HUES48 (cell line): ENCODE measurements at regions not wholly inside any gene's neighbourhood (a gene's known extent, or its start where the extent isn't known, plus 50 kb on each side); places are given as distances from the start of the nearest gene placed in this dataset.

Experiments used
- H3K27ac ChIP-seq: one replicate; pipeline ENCODE4 v1.7.0; 2013; ENCODE audit warnings: low read depth, low read length, inconsistent platforms
- H3K27me3 ChIP-seq: 2 replicates; pipeline ENCODE4 v1.6.1; 2013; ENCODE audit warnings: mild to moderate bottlenecking, low read length; ENCODE audit not compliant: control insufficient read depth, insufficient read depth
- H3K36me3 ChIP-seq: 2 replicates; pipeline ENCODE4 v1.6.1; 2013; ENCODE audit warnings: low read length; ENCODE audit not compliant: control insufficient read depth, insufficient read depth
- H3K4me1 ChIP-seq: 2 replicates; pipeline ENCODE4 v1.6.1; 2013; ENCODE audit warnings: mild to moderate bottlenecking, low read length; ENCODE audit not compliant: control insufficient read depth, insufficient read depth
- H3K4me3 ChIP-seq: 2 replicates; pipeline ENCODE4 v1.5.1; 2013; ENCODE audit warnings: mild to moderate bottlenecking, low read depth, low read length
- H3K9ac ChIP-seq: 2 replicates; pipeline ENCODE4 v1.6.1; 2013; ENCODE audit warnings: mild to moderate bottlenecking, low read depth, low read length, moderate library complexity
- H3K9me3 ChIP-seq: 2 replicates; pipeline ENCODE4 v1.6.1; 2013; ENCODE audit warnings: low read length; ENCODE audit not compliant: control insufficient read depth, insufficient read depth

DNA sequence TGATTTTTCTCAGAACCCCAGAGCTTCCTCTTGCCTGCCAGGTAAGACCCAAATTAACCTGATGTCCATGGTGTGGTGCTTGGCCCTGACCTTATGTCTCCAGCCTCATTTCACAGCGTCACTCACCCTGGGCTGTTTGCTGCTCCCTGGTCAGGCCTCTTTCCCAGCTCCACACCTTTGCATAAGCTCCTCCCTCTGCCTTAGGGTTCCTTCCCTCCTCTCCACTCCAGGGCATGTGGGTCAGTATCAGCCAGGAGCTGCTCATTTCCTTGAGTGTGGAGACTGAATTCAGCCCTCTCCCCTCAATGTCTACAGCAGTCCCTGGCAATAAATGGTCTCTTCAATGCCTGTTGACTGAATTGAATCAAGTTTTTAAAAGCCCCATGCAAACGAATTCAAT lies 75.6 kb upstream of the ANKRD34C start:
- no peaks in the 10 kb centered on the region for H3K36me3 ChIP-seq
- H3K27me3 ChIP-seq = peaks cover 5% of the 10 kb centered on the region; the same call in 1 of the 2 replicates
- H3K4me3 ChIP-seq = no peak overlapping the region
- no peaks in the 10 kb centered on the region for H3K9me3 ChIP-seq
- no peak overlapping the region for H3K9ac ChIP-seq
- H3K4me1 ChIP-seq = peaks cover 8% of the 10 kb centered on the region
- no peak overlapping the region for H3K27ac ChIP-seq

DNA sequence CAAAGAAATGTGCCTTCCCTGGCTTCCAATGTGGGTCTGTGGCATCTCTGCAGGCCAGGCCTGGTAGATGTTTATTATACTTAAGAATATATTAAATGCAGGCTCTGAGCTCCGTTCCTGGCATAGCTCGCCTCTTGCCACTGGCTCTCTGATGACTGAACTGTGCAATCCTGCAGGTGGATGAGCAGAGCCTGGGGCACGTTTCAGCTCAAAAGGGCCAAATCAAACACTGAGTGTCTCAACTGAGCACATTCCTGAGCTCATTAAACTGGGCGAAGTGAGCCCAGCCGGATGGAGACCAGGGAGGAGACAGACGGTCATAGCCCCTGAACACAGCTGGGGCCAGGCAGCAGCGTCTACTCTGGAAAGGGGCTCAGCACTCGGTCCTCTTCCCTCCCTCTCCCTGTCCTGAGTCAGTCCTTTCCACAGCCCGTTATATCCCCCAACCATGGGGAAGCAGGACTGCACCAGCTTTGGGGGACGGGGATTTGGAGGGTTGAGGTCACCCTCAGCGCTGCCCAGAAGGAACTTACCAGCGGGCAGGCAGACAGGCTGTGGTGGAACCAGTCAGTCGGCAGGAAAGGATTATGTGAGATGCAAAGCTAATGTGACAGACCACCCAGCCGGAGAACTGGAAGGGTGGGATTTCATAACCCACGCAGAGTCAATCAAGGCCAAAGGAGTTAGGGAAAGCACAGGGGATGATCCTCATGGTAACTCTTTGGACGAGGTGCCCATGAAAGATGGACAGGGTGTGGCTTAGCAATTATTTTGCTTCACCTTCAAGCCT lies 77.4 kb upstream of the ANKRD34C start:
- Histone ChIP-seq H3K9me3 (no peaks in the 10 kb centered on the region), H3K4me1 (peaks cover 2% of the 10 kb centered on the region), H3K27me3 (no peaks in the 10 kb centered on the region), H3K9ac (no peak overlapping the region), H3K36me3 (no peaks in the 10 kb centered on the region), H3K4me3 (no peak overlapping the region), H3K27ac (no peak overlapping the region)

DNA sequence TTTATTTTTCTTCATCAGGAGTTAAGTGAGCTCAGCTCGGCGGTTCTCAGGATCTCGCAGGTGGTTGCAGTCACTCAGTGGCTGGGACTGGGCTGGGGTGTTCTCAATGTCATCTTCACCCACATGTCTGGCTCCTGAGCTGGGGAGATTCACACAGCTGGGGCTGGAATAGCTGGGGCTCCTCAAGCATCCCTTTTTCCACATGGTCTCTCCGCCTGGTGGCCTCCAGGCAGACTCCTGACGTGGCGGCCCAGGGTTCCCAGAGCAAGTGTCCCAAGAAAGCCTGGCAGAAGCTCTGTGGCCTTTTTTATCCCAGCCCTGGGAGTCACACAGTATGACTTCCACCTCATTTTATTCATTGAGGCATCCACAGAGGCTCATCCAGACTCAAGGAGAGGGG lies 84.1 kb upstream of the ANKRD34C start:
- Histone ChIP-seq H3K27me3 (no peaks in the 10 kb centered on the region), H3K4me3 (no peak overlapping the region), H3K27ac (no peak overlapping the region), H3K36me3 (no peaks in the 10 kb centered on the region), H3K4me1 (peaks cover 23% of the 10 kb centered on the region), H3K9me3 (no peaks in the 10 kb centered on the region), H3K9ac (no peak overlapping the region)

DNA sequence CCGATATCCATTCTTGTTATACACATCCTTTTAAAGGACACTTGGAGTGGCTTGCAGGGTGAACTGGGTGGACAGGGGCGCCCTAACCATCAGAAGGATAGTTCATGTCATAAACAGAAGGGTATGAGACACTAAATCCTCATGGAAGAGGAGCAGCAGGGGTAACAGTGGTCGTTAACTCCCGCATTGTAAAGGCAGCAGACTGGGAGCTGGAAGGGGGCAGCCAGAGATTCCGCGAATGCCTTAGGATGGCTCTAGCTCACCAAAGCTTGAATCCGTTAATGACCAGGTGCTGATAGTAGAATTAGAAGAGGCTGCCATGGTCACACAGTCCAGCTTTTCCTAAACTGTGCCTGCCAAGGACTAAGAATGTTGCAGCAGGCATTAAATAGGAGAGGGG lies 85.2 kb upstream of the ANKRD34C start:
- Histone ChIP-seq H3K9me3 (no peaks in the 10 kb centered on the region), H3K27ac (no peak overlapping the region), H3K4me3 (no peak overlapping the region), H3K36me3 (no peaks in the 10 kb centered on the region), H3K27me3 (no peaks in the 10 kb centered on the region), H3K4me1 (peaks cover 23% of the 10 kb centered on the region), H3K9ac (no peak overlapping the region)

DNA sequence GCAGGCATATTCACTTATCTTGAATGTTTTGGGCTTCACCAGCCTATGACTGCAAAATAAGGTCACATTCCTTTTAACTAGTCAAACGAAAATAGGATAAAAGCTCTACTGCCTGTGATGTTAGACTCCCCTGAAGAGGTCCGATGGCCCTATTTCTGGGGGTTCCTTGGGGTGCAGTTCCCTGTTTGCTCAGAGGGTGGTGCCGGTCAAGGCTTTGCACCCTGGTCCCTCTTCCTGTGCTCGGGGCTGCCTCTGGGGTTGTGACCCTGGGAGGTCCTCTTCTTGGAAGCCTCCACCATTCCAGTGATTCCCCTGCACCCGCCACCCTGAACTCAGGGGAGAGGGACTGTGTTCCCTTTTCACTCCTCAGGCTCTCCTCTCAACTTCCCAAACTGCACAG lies 86.7 kb upstream of the ANKRD34C start:
- Histone ChIP-seq H3K4me3 (no peak overlapping the region), H3K27me3 (no peaks in the 10 kb centered on the region), H3K9ac (no peak overlapping the region), H3K27ac (no peak overlapping the region), H3K4me1 (peaks cover 23% of the 10 kb centered on the region), H3K36me3 (no peaks in the 10 kb centered on the region), H3K9me3 (no peaks in the 10 kb centered on the region)

DNA sequence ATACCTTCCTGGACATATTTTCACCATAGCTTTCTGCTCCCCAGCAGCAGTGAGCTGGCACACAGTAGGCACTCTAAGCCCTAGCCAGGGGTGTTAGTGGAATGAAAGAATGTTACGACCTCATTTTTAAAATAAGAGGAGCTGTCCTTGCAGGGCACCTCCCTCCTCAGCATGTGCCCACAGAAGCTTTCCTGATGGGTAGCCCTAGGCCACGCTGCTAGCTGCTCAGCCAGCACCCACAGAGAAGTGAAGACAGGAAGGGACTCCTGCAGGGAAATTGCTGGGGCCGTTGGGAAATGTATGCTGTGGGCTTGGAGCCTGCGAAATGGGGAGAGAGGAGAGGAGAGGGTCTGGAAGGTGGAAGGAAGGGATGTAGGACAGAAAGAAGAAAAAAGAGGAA lies 87.3 kb upstream of the ANKRD34C start:
- Histone ChIP-seq H3K27ac (no peak overlapping the region), H3K27me3 (no peaks in the 10 kb centered on the region), H3K9ac (no peak overlapping the region), H3K4me1 (peaks cover 23% of the 10 kb centered on the region), H3K4me3 (no peak overlapping the region), H3K36me3 (no peaks in the 10 kb centered on the region), H3K9me3 (no peaks in the 10 kb centered on the region)

DNA sequence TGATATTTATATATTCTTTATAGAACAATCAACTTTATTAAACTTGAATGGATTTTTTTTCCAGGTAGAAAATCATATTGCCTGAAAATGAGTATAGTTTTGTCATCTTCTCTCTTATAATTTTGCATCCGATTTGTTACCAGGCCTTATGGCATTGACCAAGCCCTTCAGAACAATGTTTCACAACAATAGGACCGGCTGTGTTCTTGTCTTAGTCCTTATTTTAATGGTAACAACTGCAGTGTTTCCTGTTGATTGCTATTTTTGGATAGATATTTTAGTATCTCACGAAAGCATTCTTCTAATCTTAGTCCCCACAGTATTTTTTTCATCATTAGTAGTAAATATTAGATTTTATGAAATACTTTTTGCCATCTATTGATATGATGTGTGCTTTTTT lies 88.1 kb upstream of the ANKRD34C start:
- no peak overlapping the region for H3K9ac ChIP-seq
- H3K4me1 ChIP-seq = peaks cover 23% of the 10 kb centered on the region
- no peaks in the 10 kb centered on the region for H3K36me3 ChIP-seq
- no peaks in the 10 kb centered on the region for H3K27me3 ChIP-seq
- no peak overlapping the region for H3K4me3 ChIP-seq
- no peak overlapping the region for H3K27ac ChIP-seq
- no peaks in the 10 kb centered on the region for H3K9me3 ChIP-seq

DNA sequence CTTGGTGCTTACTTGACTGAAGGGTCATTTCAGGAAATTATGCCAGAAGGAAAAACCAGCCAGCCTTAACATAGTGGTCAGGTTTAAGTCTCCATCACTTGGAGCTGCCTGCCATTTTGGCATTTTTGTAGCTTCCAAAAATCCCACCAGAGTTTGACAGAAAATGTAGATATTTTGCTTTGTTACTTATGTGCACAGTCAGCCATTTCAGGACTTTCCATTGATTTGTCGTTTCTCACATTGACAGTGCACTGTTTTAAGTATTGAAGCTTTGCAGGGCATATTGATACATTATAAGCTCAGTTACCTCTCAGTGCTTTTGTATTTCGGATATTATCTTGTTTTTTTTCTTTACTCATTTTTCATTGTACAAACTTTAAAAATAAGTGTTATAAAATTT lies 89.0 kb upstream of the ANKRD34C start:
- Histone ChIP-seq H3K27me3 (no peaks in the 10 kb centered on the region), H3K4me1 (peaks cover 23% of the 10 kb centered on the region), H3K9me3 (no peaks in the 10 kb centered on the region), H3K36me3 (no peaks in the 10 kb centered on the region), H3K9ac (no peak overlapping the region), H3K27ac (no peak overlapping the region), H3K4me3 (no peak overlapping the region)

DNA sequence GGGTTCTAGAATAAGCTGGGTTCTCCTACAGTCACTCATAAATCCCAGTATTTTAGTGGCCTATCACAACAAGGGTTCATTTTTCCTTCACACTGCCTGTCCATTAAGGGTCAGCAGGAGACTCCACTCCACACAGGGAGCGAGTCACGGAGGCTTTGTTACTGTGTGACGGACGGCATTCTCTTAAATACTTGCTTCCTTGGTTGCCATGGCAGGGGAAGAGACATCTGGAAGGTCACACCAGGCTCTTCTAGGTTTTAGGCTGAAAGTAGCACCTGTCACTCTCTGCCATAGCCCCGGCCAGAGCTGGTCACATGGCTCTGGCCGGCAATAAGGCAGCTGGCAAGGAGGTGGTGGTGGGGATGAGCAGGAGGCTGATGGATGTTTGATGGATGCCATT lies 89.4 kb upstream of the ANKRD34C start:
- Histone ChIP-seq H3K4me3 (no peak overlapping the region), H3K36me3 (no peaks in the 10 kb centered on the region), H3K9me3 (no peaks in the 10 kb centered on the region), H3K4me1 (peaks cover 23% of the 10 kb centered on the region), H3K27ac (no peak overlapping the region), H3K9ac (no peak overlapping the region), H3K27me3 (no peaks in the 10 kb centered on the region)

DNA sequence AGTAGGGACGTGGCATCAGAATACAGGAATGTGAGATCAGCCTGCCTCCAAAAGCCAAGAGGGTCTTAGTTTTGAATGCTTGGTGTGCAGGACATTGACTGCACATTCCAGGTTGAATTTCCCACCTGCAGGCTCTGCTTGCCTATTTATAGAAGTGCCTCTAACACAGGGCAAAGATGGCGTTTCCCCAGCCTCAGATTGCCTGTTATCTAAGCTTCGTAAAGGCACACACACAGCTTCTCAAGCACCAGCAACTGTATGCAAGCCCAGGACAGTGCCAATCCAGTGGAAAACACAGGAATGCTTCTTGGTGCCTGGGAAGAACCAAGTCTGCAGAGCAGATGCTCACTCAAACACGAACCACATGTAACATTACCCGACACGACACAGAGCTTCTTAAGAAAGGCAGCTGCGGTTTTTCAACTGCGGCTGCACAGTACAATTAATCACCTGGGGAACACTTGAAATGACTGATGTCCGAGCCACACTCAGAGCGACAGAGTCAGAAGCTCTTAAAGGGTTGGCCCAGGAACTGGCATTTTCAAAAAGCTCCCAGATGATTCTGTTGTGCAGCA lies 90.0 kb upstream of the ANKRD34C start:
- Histone ChIP-seq H3K27me3 (no peaks in the 10 kb centered on the region), H3K9me3 (no peaks in the 10 kb centered on the region), H3K4me1 (peaks cover 20% of the 10 kb centered on the region), H3K9ac (no peak overlapping the region), H3K36me3 (no peaks in the 10 kb centered on the region), H3K4me3 (no peak overlapping the region), H3K27ac (no peak overlapping the region)

DNA sequence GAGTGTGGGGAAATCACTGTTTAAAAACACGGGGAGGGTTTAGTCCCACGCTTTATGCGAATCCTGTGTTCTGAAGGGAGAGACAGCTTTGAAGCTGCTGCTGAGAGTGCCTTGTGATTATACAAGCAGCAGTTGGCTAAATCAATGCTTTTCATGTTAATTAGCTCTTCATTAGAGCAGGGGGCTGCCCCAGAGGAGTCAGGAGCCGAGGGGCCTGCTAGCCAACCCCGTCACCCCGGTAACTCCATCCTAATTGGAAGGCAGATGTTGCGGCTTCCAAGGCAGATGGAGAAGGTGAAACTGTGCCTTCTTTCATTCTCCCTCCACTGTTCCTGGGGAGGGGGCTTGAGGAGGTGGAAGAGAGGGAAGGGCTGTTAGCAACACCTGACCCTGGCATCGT lies 92.4 kb upstream of the ANKRD34C start:
- Histone ChIP-seq H3K27me3 (no peaks in the 10 kb centered on the region), H3K9ac (no peak overlapping the region), H3K27ac (no peak overlapping the region), H3K36me3 (no peaks in the 10 kb centered on the region), H3K9me3 (no peaks in the 10 kb centered on the region), H3K4me3 (no peak overlapping the region), H3K4me1 (peaks cover 2% of the 10 kb centered on the region; the same call in 1 of the 2 replicates)
